Adrenal gland (tissue), 9 donors: ENCODE measurements at regions not wholly inside any gene's neighbourhood (a gene's known extent, or its start where the extent isn't known, plus 50 kb on each side); places are given as distances from the start of the nearest gene placed in this dataset.

Experiments
- DNase-seq, 7 donors: peaks; one replicate each; pipeline ENCODE4 v3.0.0-alpha.2; 2019 to 2020
- H3K27ac ChIP-seq, 5 donors: fragments of 200-600 bp; sonication (generic) in 4 of 5; 1 replicate in 3 of 5; 2 replicates in 2 of 5; pipeline versions ENCODE4 v1.5.1 to v1.8.0; 2016 to 2020; ENCODE audit warnings: mild to moderate bottlenecking in 1 of 5
- H3K27me3 ChIP-seq: fragments of 200-600 bp; 2 replicates; pipeline ENCODE4 v1.8.0; 2021
- H3K36me3 ChIP-seq, 2 donors: fragments of 200-600 bp; replicated peaks in 1 of 2; 1 replicate in 1 of 2; 2 replicates in 1 of 2; pipeline versions ENCODE4 v1.5.1 to v1.8.0; 2018 to 2022
- H3K4me1 ChIP-seq, 2 donors: fragments of 200-600 bp; replicated peaks in 1 of 2; 1 replicate in 1 of 2; 2 replicates in 1 of 2; pipeline versions ENCODE4 v1.5.1 to v1.8.0; 2018 to 2021
- H3K4me3 ChIP-seq, 4 donors: fragments of 200-600 bp; sonication (generic) in 3 of 4; one replicate each; pipeline ENCODE4 v1.5.1; 2016 to 2018
- H3K9me3 ChIP-seq, 3 donors: fragments of 200-600 bp; sonication (generic) in 1 of 3; replicated peaks in 1 of 3; 1 replicate in 2 of 3; 2 replicates in 1 of 3; pipeline versions ENCODE4 v1.5.1 to v1.8.0; 2016 to 2021
- POLR2A ChIP-seq, 2 donors: fragments of 450-650 bp; IDR thresholded peaks; one replicate each; pipeline ENCODE4 v1.6.1; 2017; ENCODE audit warnings: antibody characterized with exemption in 2 of 2, mild to moderate bottlenecking in 2 of 2, moderate library complexity in 1 of 2
- WGBS, 4 donors: extraction: QIAGEN DNeasy Blood & Tissue Kit in 2 of 4; methylation state at CpG; one replicate each; pipeline versions ENCODE4 v1.1.5 to v1.1.7; 2013 to 2017; 5-methylcytosine and 5-hydroxymethylcytosine counted together
- intact Hi-C, 2 donors: fragments of 100-400 bp; cut with DNase I; formaldehyde crosslinking; loops; one replicate each; pipeline versions ENCODE4 v1.14.1 to v1.15.0; 2022 to 2023
- TF ChIP-seq, protein P1 (sequence below), 6 experiments: fragments of 450-650 bp in 4 of 6; fragments of 200-600 bp in 2 of 6; sonication (generic) in 1 of 6; IDR thresholded peaks; 1 replicate in 5 of 6; 2 replicates in 1 of 6; pipeline versions ENCODE4 v1.5.1 to v1.8.0; 2016 to 2021; ENCODE audit warnings: antibody characterized with exemption in 6 of 6, mild to moderate bottlenecking in 2 of 6, moderate library complexity in 1 of 6
- donor health status: healthy with polysubstance abuse.
- donor health status: Bipolar disorder and iron deficiency.
- donor health status: DM: yes; HTN: yes; CAD: no.
- donor health status: DM: no; HTN: no; CAD: no.
- donor health status: DM: no; HTN: no; CAD: no.

DNA sequence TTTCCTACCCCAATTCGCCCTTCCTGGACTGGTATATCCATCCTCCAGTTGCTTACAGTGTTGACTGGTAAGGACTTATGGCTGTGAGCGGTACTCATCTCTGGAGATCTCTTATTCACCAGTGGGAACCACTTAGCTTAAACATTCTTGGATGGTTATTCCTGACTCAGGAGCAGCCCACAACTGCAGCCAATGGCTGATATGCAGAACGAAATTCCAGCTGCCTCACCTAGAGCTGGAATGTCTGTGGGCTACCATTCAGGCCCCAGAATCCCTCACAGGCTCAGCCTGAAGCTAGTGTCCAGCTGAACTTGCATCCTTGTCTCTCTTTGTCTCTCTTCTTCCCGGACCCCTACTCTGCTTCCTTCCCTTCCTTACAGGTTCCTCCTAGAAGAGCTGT is 138.9 kb upstream of the SMIM31 start:
- Histone ChIP-seq H3K36me3 (no peaks in the 10 kb centered on the region), H3K4me3 (no peak overlapping the region), H3K27ac (no peak overlapping the region), H3K9me3 (no peaks in the 10 kb centered on the region), H3K27me3 (no peaks in the 10 kb centered on the region), H3K4me1 (no peaks in the 10 kb centered on the region)
- WGBS, 4 donors: 66 to 70% (median 68%) methylated on average over 4 of the region's 4 CpGs
- no peak for DNase-seq
- TF ChIP-seq, protein P1, sequence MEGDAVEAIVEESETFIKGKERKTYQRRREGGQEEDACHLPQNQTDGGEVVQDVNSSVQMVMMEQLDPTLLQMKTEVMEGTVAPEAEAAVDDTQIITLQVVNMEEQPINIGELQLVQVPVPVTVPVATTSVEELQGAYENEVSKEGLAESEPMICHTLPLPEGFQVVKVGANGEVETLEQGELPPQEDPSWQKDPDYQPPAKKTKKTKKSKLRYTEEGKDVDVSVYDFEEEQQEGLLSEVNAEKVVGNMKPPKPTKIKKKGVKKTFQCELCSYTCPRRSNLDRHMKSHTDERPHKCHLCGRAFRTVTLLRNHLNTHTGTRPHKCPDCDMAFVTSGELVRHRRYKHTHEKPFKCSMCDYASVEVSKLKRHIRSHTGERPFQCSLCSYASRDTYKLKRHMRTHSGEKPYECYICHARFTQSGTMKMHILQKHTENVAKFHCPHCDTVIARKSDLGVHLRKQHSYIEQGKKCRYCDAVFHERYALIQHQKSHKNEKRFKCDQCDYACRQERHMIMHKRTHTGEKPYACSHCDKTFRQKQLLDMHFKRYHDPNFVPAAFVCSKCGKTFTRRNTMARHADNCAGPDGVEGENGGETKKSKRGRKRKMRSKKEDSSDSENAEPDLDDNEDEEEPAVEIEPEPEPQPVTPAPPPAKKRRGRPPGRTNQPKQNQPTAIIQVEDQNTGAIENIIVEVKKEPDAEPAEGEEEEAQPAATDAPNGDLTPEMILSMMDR (IDR thresholded peaks at IDR 0.05): no peak
- no peak for TF ChIP-seq POLR2A (IDR thresholded peaks at IDR 0.05)
- intact Hi-C loops: no loop called here

DNA sequence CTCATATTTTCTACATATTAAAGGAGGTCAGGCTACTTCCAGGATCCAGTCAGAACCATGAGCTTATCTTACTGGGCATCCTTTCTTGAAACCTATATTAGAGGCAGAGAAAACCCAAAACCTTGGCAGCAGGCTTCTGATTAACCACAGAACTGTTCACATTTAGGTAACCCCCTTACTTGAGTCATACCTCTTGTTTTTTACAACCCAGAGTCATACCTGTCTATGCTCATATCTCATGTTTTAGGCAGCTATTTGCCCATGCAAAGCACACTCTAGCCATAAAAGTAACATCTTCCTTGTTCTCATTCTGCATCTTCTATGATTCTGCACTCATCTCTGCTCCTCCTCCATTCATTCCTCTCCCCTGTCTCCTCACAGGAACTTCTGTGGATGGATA is 138.0 kb upstream of the SMIM31 start:
- no peaks in the 10 kb centered on the region for H3K36me3 ChIP-seq
- TF ChIP-seq POLR2A (IDR thresholded peaks at IDR 0.05): no peak
- TF ChIP-seq, protein P1 (IDR thresholded peaks at IDR 0.05): no peak
- no peak overlapping the region for H3K4me3 ChIP-seq
- no peak for DNase-seq
- intact Hi-C loops: no loop called here
- H3K4me1 ChIP-seq: no peaks in the 10 kb centered on the region
- no peaks in the 10 kb centered on the region for H3K9me3 ChIP-seq
- H3K27me3 ChIP-seq: no peaks in the 10 kb centered on the region
- H3K27ac ChIP-seq: no peak overlapping the region

DNA sequence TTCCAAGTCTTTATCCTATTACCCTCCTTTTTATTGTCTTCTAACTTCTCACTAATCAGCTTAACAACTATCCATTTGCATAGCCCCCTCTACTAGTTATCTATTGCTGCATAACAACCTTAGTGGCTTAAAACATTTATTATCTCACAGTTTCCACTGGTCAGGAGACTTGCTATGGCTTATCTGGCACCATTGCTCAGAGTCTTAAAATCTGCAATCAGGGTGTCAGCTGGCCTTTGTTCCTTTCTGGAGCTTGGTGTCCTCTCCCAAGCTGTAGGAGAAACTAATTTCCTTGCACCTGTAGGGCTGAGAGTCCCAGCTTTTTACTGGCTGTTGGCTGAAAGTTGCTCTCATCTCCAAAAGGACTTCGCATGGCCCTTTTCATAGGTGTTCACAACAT is 137.0 kb upstream of the SMIM31 start:
- 45 to 93% (median 88%) methylated on average over 1 of the region's 1 CpG for WGBS, 4 donors

DNA sequence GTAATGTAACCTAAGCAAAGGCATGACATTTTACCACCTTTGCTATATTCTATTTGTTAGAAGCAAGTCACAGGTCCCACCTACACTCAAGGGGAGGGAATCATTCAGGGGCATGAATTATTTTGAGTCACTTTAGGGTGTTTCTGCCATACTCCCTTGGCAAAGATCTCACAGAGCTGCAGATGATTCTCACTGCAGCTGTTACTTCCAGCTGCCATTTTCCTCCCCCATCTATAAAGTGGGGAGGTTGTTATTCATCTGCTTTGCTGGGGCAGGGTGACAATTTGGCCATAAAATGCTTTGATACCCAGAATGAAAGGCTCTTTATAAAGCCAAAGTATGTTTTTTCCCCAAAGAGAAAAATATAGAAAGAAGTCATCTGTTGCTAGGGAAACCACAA is 136.5 kb upstream of the SMIM31 start:
- no peak overlapping the region for H3K27ac ChIP-seq
- TF ChIP-seq, protein P1 (IDR thresholded peaks at IDR 0.05): no peak
- TF ChIP-seq POLR2A (IDR thresholded peaks at IDR 0.05): no peak
- H3K27me3 ChIP-seq: no peaks in the 10 kb centered on the region
- no peak for DNase-seq
- H3K4me1 ChIP-seq: no peaks in the 10 kb centered on the region
- no peaks in the 10 kb centered on the region for H3K9me3 ChIP-seq
- intact Hi-C loops: no loop called here
- H3K4me3 ChIP-seq: no peak overlapping the region
- H3K36me3 ChIP-seq: no peaks in the 10 kb centered on the region

More for the DNA sequence above, 137.0 kb upstream of the SMIM31 start:
- no peak overlapping the region for H3K27ac ChIP-seq
- no peaks in the 10 kb centered on the region for H3K36me3 ChIP-seq
- no peaks in the 10 kb centered on the region for H3K4me1 ChIP-seq
- intact Hi-C loops: no loop called here
- DNase-seq: no peak
- no peaks in the 10 kb centered on the region for H3K9me3 ChIP-seq
- TF ChIP-seq, protein P1 (IDR thresholded peaks at IDR 0.05): no peak
- no peak for TF ChIP-seq POLR2A (IDR thresholded peaks at IDR 0.05)
- no peak overlapping the region for H3K4me3 ChIP-seq
- H3K27me3 ChIP-seq: no peaks in the 10 kb centered on the region
